ENCODE measurements at regions not wholly inside any gene's neighbourhood (a gene's known extent, or its start where the extent isn't known, plus 50 kb on each side); places are given as distances from the start of the nearest gene placed in this dataset.

GRCh38 chr2:195505701-195506100, 151.3 kb upstream of the SLC39A10 start:
- DNase-seq (ENCODE audit: extremely low read depth in 1 of 11, low read depth in 9 of 11, low spot score in 4 of 11) = no peak

GRCh38 chr2:195503208-195503607, 153.8 kb upstream of the SLC39A10 start:
- DNase-seq (ENCODE audit: extremely low read depth in 1 of 11, low read depth in 9 of 11, low spot score in 4 of 11) = no peak

- no peak for DNase-seq (ENCODE audit: extremely low read depth in 1 of 11, low read depth in 9 of 11, low spot score in 4 of 11)
These were observed 155.3 kb upstream of the SLC39A10 start for GRCh38 chr2:195501746-195502145.

GRCh38 chr2:195500879-195501278, 156.1 kb upstream of the SLC39A10 start:
- no peak for DNase-seq (ENCODE audit: extremely low read depth in 1 of 11, low read depth in 9 of 11, low spot score in 4 of 11)

- DNase-seq (ENCODE audit: extremely low read depth in 1 of 11, low read depth in 9 of 11, low spot score in 4 of 11) = no peak
These were observed 158.1 kb upstream of the SLC39A10 start for GRCh38 chr2:195498839-195499490.

- no peak for DNase-seq (ENCODE audit: extremely low read depth in 1 of 11, low read depth in 9 of 11, low spot score in 4 of 11)
These were observed 158.8 kb upstream of the SLC39A10 start for GRCh38 chr2:195498176-195498575.

- DNase-seq (ENCODE audit: extremely low read depth in 1 of 11, low read depth in 9 of 11, low spot score in 4 of 11) = no peak
These were observed 160.0 kb upstream of the SLC39A10 start for GRCh38 chr2:195496991-195497390.

- no peak for DNase-seq (ENCODE audit: extremely low read depth in 1 of 11, low read depth in 9 of 11, low spot score in 4 of 11)
These were observed 161.1 kb upstream of the SLC39A10 start for GRCh38 chr2:195495966-195496365.

GRCh38 chr2:195495351-195495750, 161.7 kb upstream of the SLC39A10 start:
- no peak for DNase-seq (ENCODE audit: extremely low read depth in 1 of 11, low read depth in 9 of 11, low spot score in 4 of 11)

- DNase-seq (ENCODE audit: extremely low read depth in 1 of 11, low read depth in 9 of 11, low spot score in 4 of 11) = no peak
These were observed 162.6 kb upstream of the SLC39A10 start for GRCh38 chr2:195494451-195494850.

GRCh38 chr2:195493416-195493815, 163.6 kb upstream of the SLC39A10 start:
- no peak for DNase-seq (ENCODE audit: extremely low read depth in 1 of 11, low read depth in 9 of 11, low spot score in 4 of 11)

- DNase-seq (ENCODE audit: extremely low read depth in 1 of 11, low read depth in 9 of 11, low spot score in 4 of 11) = no peak
These were observed 166.7 kb upstream of the SLC39A10 start for GRCh38 chr2:195490319-195490718.

- DNase-seq (ENCODE audit: extremely low read depth in 1 of 11, low read depth in 9 of 11, low spot score in 4 of 11) = no peak
These were observed 167.9 kb upstream of the SLC39A10 start for GRCh38 chr2:195489101-195489500.

- DNase-seq (ENCODE audit: extremely low read depth in 1 of 11, low read depth in 9 of 11, low spot score in 4 of 11) = no peak
These were observed 168.5 kb upstream of the SLC39A10 start for GRCh38 chr2:195488567-195488966.

- DNase-seq (ENCODE audit: extremely low read depth in 1 of 11, low read depth in 9 of 11, low spot score in 4 of 11) = no peak
These were observed 169.9 kb upstream of the SLC39A10 start for GRCh38 chr2:195486987-195487644.

- no peak for DNase-seq (ENCODE audit: extremely low read depth in 1 of 11, low read depth in 9 of 11, low spot score in 4 of 11)
These were observed 170.5 kb upstream of the SLC39A10 start for GRCh38 chr2:195486520-195486919.

GRCh38 chr2:195482010-195482409, 175.0 kb upstream of the SLC39A10 start:
- DNase-seq (ENCODE audit: extremely low read depth in 1 of 11, low read depth in 9 of 11, low spot score in 4 of 11) = no peak

GRCh38 chr2:195480121-195480520, 176.9 kb upstream of the SLC39A10 start:
- no peak for DNase-seq (ENCODE audit: extremely low read depth in 1 of 11, low read depth in 9 of 11, low spot score in 4 of 11)

GRCh38 chr2:195479407-195479806, 177.6 kb upstream of the SLC39A10 start:
- DNase-seq (ENCODE audit: extremely low read depth in 1 of 11, low read depth in 9 of 11, low spot score in 4 of 11) = no peak

GRCh38 chr2:195477996-195478382, 179.0 kb upstream of the SLC39A10 start:
- no peak for DNase-seq (ENCODE audit: extremely low read depth in 1 of 11, low read depth in 9 of 11, low spot score in 4 of 11)
